ENCODE measurements at regions not wholly inside any gene's neighbourhood (a gene's known extent, or its start where the extent isn't known, plus 50 kb on each side); places are given as distances from the start of the nearest gene placed in this dataset.

DNA sequence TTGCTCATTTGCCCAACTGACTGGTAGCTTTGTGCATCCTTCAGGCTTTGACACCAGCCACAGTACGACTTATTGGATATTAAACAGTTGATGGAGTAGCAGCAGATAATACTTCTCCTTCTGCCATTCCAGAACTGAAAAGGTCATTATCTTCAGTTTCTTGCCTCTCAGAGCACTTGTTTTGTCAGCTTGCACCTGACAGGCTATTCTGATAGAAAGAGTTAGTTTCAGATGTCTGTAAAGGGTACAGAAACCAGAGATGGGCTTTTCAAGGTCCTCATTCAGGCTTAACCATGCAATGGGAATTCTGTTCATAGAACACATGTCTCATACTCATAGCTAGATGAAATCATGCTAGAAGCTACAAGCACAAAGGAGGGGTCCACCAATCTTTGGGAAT lies 367.2 kb downstream of the OTOL1 start:
- no peak for DNase-seq (ENCODE audit: low read depth)
- TF ChIP-seq, protein P1, sequence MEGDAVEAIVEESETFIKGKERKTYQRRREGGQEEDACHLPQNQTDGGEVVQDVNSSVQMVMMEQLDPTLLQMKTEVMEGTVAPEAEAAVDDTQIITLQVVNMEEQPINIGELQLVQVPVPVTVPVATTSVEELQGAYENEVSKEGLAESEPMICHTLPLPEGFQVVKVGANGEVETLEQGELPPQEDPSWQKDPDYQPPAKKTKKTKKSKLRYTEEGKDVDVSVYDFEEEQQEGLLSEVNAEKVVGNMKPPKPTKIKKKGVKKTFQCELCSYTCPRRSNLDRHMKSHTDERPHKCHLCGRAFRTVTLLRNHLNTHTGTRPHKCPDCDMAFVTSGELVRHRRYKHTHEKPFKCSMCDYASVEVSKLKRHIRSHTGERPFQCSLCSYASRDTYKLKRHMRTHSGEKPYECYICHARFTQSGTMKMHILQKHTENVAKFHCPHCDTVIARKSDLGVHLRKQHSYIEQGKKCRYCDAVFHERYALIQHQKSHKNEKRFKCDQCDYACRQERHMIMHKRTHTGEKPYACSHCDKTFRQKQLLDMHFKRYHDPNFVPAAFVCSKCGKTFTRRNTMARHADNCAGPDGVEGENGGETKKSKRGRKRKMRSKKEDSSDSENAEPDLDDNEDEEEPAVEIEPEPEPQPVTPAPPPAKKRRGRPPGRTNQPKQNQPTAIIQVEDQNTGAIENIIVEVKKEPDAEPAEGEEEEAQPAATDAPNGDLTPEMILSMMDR (IDR thresholded peaks at IDR 0.05; ENCODE audit: control insufficient read depth, insufficient read depth, low read depth, low read length, missing control alignments): no peak
- no peak overlapping the region for H3K4me3 ChIP-seq (ENCODE audit: control insufficient read depth, low read depth, low read length)

DNA sequence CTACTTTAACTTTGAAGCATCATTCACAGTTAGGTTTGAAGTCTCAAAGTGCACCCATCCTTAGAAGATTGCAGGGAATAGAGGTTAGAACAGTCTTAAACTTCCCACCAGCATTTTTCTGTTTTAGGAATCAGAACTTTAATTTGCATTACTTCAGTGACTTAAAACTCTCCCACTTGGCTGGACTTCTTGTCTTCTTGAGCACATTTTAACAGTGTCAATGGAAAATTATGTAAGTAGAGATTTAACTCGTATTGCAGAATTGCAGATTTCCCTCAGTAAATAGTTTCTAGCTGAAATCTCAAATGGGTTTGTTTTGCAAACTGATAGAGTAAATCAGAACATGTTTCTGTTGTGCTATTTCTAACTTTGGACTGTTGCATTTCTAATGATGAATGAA lies 369.6 kb downstream of the OTOL1 start:
- no peak overlapping the region for H3K4me3 ChIP-seq (ENCODE audit: control insufficient read depth, low read depth, low read length)
- TF ChIP-seq, protein P1 (IDR thresholded peaks at IDR 0.05; ENCODE audit: control insufficient read depth, insufficient read depth, low read depth, low read length, missing control alignments): no peak
- no peak for DNase-seq (ENCODE audit: low read depth)

DNA sequence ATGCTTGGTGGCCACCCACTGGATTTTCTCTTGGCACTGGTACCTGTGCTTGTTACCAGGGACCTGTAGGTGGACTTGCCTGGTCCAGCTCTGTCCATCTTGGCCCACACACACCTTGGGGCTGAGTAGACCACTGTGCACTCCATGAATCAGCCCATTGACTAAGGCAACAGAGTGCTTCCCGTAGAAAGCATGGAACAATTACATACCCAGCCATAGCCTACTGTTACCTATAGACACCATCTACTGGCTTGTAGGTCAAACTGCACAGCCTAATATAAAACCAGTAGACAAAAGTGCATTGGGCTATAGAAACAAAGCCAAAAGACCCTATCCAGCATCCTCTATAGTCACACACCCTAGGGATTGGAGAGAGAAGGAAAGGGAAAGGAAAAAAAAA lies 378.9 kb downstream of the OTOL1 start:
- H3K4me3 ChIP-seq (ENCODE audit: control insufficient read depth, low read depth, low read length): no peak overlapping the region
- DNase-seq (ENCODE audit: low read depth): no peak
- TF ChIP-seq, protein P1 (IDR thresholded peaks at IDR 0.05; ENCODE audit: control insufficient read depth, insufficient read depth, low read depth, low read length, missing control alignments): no peak

DNA sequence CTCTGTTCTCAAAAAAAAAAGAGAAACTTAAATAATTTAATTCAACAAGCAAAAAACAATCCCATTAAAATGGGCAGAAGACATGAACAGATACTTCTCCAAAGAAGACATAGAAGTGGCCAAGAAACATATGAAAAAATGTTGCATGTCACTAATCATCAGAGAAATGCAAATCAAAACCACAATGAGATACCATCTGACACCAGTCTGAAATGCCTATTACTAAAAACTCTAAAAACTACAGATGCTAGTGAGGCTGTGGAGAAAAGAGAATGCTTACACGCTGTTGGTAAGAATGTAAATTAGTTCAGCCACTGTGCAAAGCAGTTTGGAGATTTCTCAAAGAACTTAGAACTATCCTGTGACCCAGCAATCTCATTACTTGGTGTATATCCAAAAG lies 382.9 kb downstream of the OTOL1 start:
- DNase-seq (ENCODE audit: low read depth): no peak
- TF ChIP-seq, protein P1 (IDR thresholded peaks at IDR 0.05; ENCODE audit: control insufficient read depth, insufficient read depth, low read depth, low read length, missing control alignments): no peak
- H3K4me3 ChIP-seq (ENCODE audit: control insufficient read depth, low read depth, low read length): no peak overlapping the region

DNA sequence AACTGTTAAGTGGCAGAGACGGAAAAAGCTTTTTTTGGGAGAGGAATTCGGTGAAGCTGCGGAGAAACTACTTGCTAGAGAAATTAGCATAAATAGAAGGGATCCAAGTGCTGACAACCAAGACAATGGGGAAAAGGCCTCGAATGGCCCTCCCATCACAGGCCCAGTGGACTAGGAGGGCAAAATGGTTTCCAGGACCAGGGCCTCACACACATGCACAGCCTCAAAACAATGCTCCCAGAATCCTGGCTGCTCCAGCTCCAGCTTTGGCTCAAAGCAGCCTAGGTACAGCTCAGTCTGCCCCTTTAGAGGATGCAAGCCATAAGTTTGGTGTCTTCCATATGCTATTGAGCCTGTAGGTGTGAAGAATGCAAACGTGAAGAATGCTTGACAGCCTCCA lies 388.2 kb downstream of the OTOL1 start:
- no peak overlapping the region for H3K4me3 ChIP-seq (ENCODE audit: control insufficient read depth, low read depth, low read length)
- TF ChIP-seq, protein P1 (IDR thresholded peaks at IDR 0.05; ENCODE audit: control insufficient read depth, insufficient read depth, low read depth, low read length, missing control alignments): no peak
- DNase-seq (ENCODE audit: low read depth): no peak

DNA sequence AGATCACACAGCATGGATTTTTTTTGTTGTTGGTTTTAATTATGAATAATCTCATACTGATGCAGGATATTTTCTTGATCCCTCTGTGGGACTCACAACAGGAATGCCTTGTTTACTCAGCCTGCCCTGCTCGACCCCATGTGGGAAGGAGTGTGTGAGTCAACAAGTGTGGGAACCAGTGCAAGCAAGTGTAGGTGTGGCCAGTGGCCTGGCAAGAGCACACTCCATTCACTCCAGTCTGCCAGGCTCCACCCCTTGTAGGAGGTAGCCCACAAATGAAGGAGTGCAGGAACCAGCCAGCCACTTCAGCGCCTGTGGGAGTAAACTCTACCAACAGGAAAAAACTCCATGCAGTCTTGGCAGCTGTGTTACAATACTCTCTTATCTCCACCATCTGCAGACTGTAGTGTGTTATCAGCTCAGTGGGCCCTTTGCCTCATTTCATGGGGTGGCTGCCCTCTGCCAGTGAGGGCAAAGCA lies 393.6 kb downstream of the OTOL1 start:
- no peak overlapping the region for H3K4me3 ChIP-seq (ENCODE audit: control insufficient read depth, low read depth, low read length)
- DNase-seq (ENCODE audit: low read depth): peak; percentile 99
- TF ChIP-seq, protein P1 (IDR thresholded peaks at IDR 0.05; ENCODE audit: control insufficient read depth, insufficient read depth, low read depth, low read length, missing control alignments): no peak

DNA sequence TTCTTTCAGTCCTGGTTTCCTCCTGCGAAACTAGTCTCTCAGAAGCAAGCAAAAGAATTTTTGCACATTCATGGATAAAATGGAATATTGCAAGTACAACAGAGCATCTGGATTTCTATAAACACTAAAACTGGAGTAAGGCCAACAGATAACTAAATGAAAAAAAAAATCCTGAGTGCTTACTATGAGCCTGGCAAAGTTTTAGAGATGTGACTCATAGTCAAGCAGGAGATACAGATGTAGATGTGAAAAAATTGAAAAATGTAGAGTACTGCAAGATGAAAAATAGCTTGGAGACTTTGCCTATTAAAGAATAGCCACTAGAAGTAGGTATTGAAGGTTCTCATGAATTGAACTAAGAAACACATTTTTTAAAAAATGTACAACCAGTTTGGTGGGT lies 397.4 kb downstream of the OTOL1 start:
- DNase-seq (ENCODE audit: low read depth): peak; percentile 70
- TF ChIP-seq, protein P1 (IDR thresholded peaks at IDR 0.05; ENCODE audit: control insufficient read depth, insufficient read depth, low read depth, low read length, missing control alignments): no peak
- no peak overlapping the region for H3K4me3 ChIP-seq (ENCODE audit: control insufficient read depth, low read depth, low read length)
